GM12878 (cell line): ENCODE measurements at regions not wholly inside any gene's neighbourhood (a gene's known extent, or its start where the extent isn't known, plus 50 kb on each side); places are given as distances from the start of the nearest gene placed in this dataset.

Experiments
- PKNOX1 ChIP-seq: fragments of 450-650 bp; IDR thresholded peaks from 2 replicates; pipeline ENCODE4 v1.6.1; 2016; ENCODE audit warnings: mild to moderate bottlenecking
- POLR2A ChIP-seq: IDR thresholded peaks from 2 replicates; pipeline ENCODE4 v1.6.1; 2011; ENCODE audit warnings: low read depth, mild to moderate bottlenecking, low read length

DNA sequence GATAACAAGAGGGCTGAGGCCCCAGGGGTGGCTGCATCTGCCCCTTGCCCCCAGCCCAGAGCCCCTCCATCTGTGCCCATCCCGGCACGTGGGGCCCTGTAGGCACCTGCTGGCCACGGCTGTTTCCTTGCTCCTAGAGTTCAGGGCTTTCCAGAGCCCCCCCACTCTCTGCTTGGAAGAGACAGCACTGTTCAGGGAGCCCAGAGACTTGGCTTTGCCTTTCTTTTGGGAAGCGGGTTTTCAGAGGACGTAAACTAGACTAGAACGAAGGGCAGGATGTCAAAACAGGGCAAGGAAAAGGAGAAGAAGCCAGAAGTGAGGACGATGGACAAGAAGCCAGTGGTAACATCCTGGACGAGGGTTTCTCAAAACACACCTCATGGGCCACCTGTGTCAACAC is 163.3 kb upstream of the LHX5 start:
- TF ChIP-seq PKNOX1 (no peak), POLR2A (no peak)
